GM18951 (cell line): ENCODE measurements at regions not wholly inside any gene's neighbourhood (a gene's known extent, or its start where the extent isn't known, plus 50 kb on each side); places are given as distances from the start of the nearest gene placed in this dataset.

Experiments used
- POLR2A ChIP-seq: IDR thresholded peaks from 4 replicates; pipeline ENCODE4 v1.6.1; 2011; ENCODE audit warnings: mild to moderate bottlenecking; ENCODE audit not compliant: insufficient read length, insufficient read depth; ENCODE audit errors: extremely low read depth
- in situ Hi-C: fragments of 300-500 bp; cut with MboI; formaldehyde crosslinking; loops from one replicate; pipeline ENCODE4 v1.12.0; 2022; ENCODE audit warnings: low sequenced_read_pairs, mixed read lengths, inconsistent platforms; ENCODE audit not compliant: unreplicated experiment

GRCh38 chr5:167864801-167865200 is 426.6 kb upstream of the WWC1 start:
- TF ChIP-seq POLR2A = no peak
- in situ Hi-C loops = no loop called here

GRCh38 chr5:167866797-167867196 is 424.6 kb upstream of the WWC1 start:
- no peak for TF ChIP-seq POLR2A
- in situ Hi-C loops = no loop called here

- in situ Hi-C loops = no loop called here
- TF ChIP-seq POLR2A = no peak
Measured at GRCh38 chr5:167867281-167867680, 424.2 kb upstream of the WWC1 start.

GRCh38 chr5:167869125-167869524 is 422.3 kb upstream of the WWC1 start:
- TF ChIP-seq POLR2A = no peak
- in situ Hi-C loops = no loop called here

- in situ Hi-C loops = no loop called here
- TF ChIP-seq POLR2A = no peak
Measured at GRCh38 chr5:167870055-167870454, 421.4 kb upstream of the WWC1 start.

GRCh38 chr5:167871091-167871490 is 420.4 kb upstream of the WWC1 start:
- in situ Hi-C loops = no loop called here
- TF ChIP-seq POLR2A = no peak

GRCh38 chr5:167872791-167873190 is 418.7 kb upstream of the WWC1 start:
- in situ Hi-C loops = no loop called here
- TF ChIP-seq POLR2A = no peak

GRCh38 chr5:167877114-167877722 is 414.2 kb upstream of the WWC1 start:
- in situ Hi-C loops = no loop called here
- TF ChIP-seq POLR2A = no peak

- no peak for TF ChIP-seq POLR2A
- in situ Hi-C loops = no loop called here
Measured at GRCh38 chr5:167877924-167878323, 413.5 kb upstream of the WWC1 start.

GRCh38 chr5:167880420-167880819 is 411.0 kb upstream of the WWC1 start:
- in situ Hi-C loops = no loop called here
- TF ChIP-seq POLR2A = no peak

- in situ Hi-C loops = no loop called here
- no peak for TF ChIP-seq POLR2A
Measured at GRCh38 chr5:167881041-167881440, 410.4 kb upstream of the WWC1 start.

GRCh38 chr5:167886196-167886595 is 405.2 kb upstream of the WWC1 start:
- TF ChIP-seq POLR2A = no peak
- in situ Hi-C loops = no loop called here

GRCh38 chr5:167888393-167888792 is 403.1 kb upstream of the WWC1 start:
- in situ Hi-C loops = no loop called here
- TF ChIP-seq POLR2A = no peak

GRCh38 chr5:167889276-167889675 is 402.2 kb upstream of the WWC1 start:
- TF ChIP-seq POLR2A = no peak
- in situ Hi-C loops = no loop called here
